RWPE1 (cell line): ENCODE measurements at regions not wholly inside any gene's neighbourhood (a gene's known extent, or its start where the extent isn't known, plus 50 kb on each side); places are given as distances from the start of the nearest gene placed in this dataset.

ENCODE experiments used
- CTCF ChIA-PET: fragments of 350-600 bp; sonication (Branson Sonifier 250); formaldehyde crosslinking; extraction: SDS; loops from one replicate; lab custom pipeline; 2021; lab: Yijun Ruan, JAX
- POLR2A ChIA-PET: fragments of 400-600 bp; formaldehyde crosslinking; extraction: SDS; loops from one replicate; lab custom pipeline; 2020; ENCODE audit warnings: antibody characterized with exemption; ENCODE audit not compliant: low non-redundant PET; lab: Yijun Ruan, JAX
- DNase-seq: peaks from one replicate; pipeline ENCODE4 v3.0.0; 2012; ENCODE audit warnings: low spot score
- H3K27ac ChIP-seq: fragments of 450-650 bp; 2 replicates; pipeline ENCODE4 v1.5.1; 2017
- CTCF ChIP-seq: fragments of 450-650 bp; conservative IDR thresholded peaks from 2 replicates; pipeline ENCODE4 v1.5.1; 2017; ENCODE audit warnings: low read depth, mild to moderate bottlenecking

GRCh38 chr9:1296331-1296730 lies 246.2 kb downstream of the DMRT2 start:
- DNase-seq: no peak
- CTCF ChIA-PET: no interaction called here
- no peak overlapping the region for H3K27ac ChIP-seq
- no peak for TF ChIP-seq CTCF
- POLR2A ChIA-PET: no interaction called here

GRCh38 chr9:1298046-1298445 lies 247.9 kb downstream of the DMRT2 start:
- no peak for DNase-seq
- no peak overlapping the region for H3K27ac ChIP-seq
- ChIA-PET CTCF (no interaction called here), POLR2A (no interaction called here)
- TF ChIP-seq CTCF: no peak

- ChIA-PET CTCF (no interaction called here), POLR2A (no interaction called here)
- no peak for DNase-seq
- H3K27ac ChIP-seq: no peak overlapping the region
- TF ChIP-seq CTCF: no peak
Measured at GRCh38 chr9:1300941-1301340, 250.8 kb downstream of the DMRT2 start.

GRCh38 chr9:1303932-1304331 lies 253.8 kb downstream of the DMRT2 start:
- ChIA-PET POLR2A (no interaction called here), CTCF (no interaction called here)
- TF ChIP-seq CTCF: no peak
- no peak for DNase-seq
- no peak overlapping the region for H3K27ac ChIP-seq

- ChIA-PET CTCF (no interaction called here), POLR2A (no interaction called here)
- no peak for DNase-seq
- H3K27ac ChIP-seq: no peak overlapping the region
- TF ChIP-seq CTCF: no peak
Measured at GRCh38 chr9:1311462-1312042, 261.4 kb downstream of the DMRT2 start.

GRCh38 chr9:1319436-1319835 lies 269.3 kb downstream of the DMRT2 start:
- TF ChIP-seq CTCF: no peak
- ChIA-PET POLR2A (no interaction called here), CTCF (no interaction called here)
- no peak for DNase-seq
- H3K27ac ChIP-seq: no peak overlapping the region
